ENCODE measurements at regions not wholly inside any gene's neighbourhood (a gene's known extent, or its start where the extent isn't known, plus 50 kb on each side); places are given as distances from the start of the nearest gene placed in this dataset.

GRCh38 chr3:132265488-132265887 is 51.7 kb upstream of the ACP3 start:
- H2BK5ac ChIP-seq (ENCODE audit: low read depth, low read length, poor library complexity, severe bottlenecking) = no peak overlapping the region
- H3K4me1 ChIP-seq (ENCODE audit: control insufficient read depth, insufficient read depth, low read depth, low read length) = no peaks in the 10 kb centered on the region
- no peaks in the 10 kb centered on the region for H3K9me3 ChIP-seq (ENCODE audit: control insufficient read depth, low read length)
- H4K91ac ChIP-seq (ENCODE audit: low read length) = no peak overlapping the region
- H3K14ac ChIP-seq (ENCODE audit: low read length in 2 of 2) = no peak overlapping the region
- no peak overlapping the region for H3K4me3 ChIP-seq (ENCODE audit: insufficient read depth in 1 of 2, low read depth in 1 of 2, low read length in 2 of 2)
- no peak overlapping the region for H2AFZ ChIP-seq (ENCODE audit: low read depth, low read length)
- WGBS = 95% methylated on average over 3 of the region's 3 CpGs
- no peak overlapping the region for H3K18ac ChIP-seq (ENCODE audit: low read depth in 1 of 2, low read length in 2 of 2)
- no peak overlapping the region for H2AK5ac ChIP-seq (ENCODE audit: low read length, severe bottlenecking)
- H3K36me3 ChIP-seq (ENCODE audit: control insufficient read depth in 1 of 2, insufficient read depth in 2 of 2, low read depth in 1 of 2, low read length in 2 of 2) = no peaks in the 10 kb centered on the region
- H3K4me2 ChIP-seq (ENCODE audit: low read length, poor library complexity, severe bottlenecking) = no peak overlapping the region
- no peak for DNase-seq
- no peak overlapping the region for H3K4ac ChIP-seq (ENCODE audit: low read depth in 1 of 2, low read length in 2 of 2)
- no peak overlapping the region for H2BK12ac ChIP-seq (ENCODE audit: low read length in 2 of 2)
- H3K23ac ChIP-seq (ENCODE audit: low read length in 2 of 2) = no peak overlapping the region
- no peak overlapping the region for H2BK120ac ChIP-seq (ENCODE audit: low read depth, low read length)
- no peak overlapping the region for H2BK15ac ChIP-seq (ENCODE audit: low read depth, poor library complexity, severe bottlenecking)
- no peak overlapping the region for H4K8ac ChIP-seq (ENCODE audit: low read length)
- H3K27me3 ChIP-seq (ENCODE audit: control insufficient read depth in 1 of 2, insufficient read depth in 1 of 2, low read length in 2 of 2) = peaks cover 0 to 3% of the 10 kb centered on the region in 2 experiments
- no peaks in the 10 kb centered on the region for H3K79me1 ChIP-seq (replicated peaks; ENCODE audit: low read length, poor library complexity, severe bottlenecking)
- no peak overlapping the region for H3K9ac ChIP-seq (ENCODE audit: low read length)
- H3K27ac ChIP-seq (ENCODE audit: low read length, poor library complexity, severe bottlenecking) = no peak overlapping the region

DNA sequence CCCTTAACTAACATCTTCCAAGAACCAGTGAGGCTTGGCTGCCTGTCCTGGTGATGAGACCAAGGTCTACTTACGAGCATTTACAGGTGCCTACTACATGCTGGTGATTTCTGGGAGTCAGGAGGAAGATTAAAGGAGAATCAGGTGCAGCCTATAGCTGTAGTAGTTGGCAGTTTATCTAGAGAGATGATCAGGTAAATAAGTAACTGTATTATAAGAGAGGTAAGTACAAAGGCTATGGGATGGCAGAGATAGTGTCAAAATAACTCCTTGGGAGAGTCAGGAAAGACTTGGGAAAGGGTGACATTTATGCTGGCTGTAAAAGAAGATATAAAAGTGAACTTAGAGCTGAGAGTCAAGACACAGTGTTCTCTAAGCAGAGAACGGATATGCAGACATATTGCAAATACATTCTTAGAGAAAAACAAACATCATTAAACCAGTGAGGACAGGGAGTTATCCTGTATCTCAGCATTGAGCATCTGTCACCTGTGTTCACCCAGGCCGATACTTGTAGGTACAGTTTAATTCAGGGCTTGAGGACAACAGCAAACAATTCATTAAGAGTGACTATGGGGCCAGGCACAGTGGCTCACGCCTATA is 49.7 kb upstream of the ACP3 start:
- no peak overlapping the region for H2AFZ ChIP-seq (ENCODE audit: low read depth, low read length)
- no peak overlapping the region for H2BK5ac ChIP-seq (ENCODE audit: low read depth, low read length, poor library complexity, severe bottlenecking)
- H2AK5ac ChIP-seq (ENCODE audit: low read length, severe bottlenecking) = no peak overlapping the region
- H3K9me3 ChIP-seq (ENCODE audit: control insufficient read depth, low read length) = no peaks in the 10 kb centered on the region
- 83% methylated on average over 4 of the region's 4 CpGs for WGBS
- H3K27me3 ChIP-seq (ENCODE audit: control insufficient read depth in 1 of 2, insufficient read depth in 1 of 2, low read length in 2 of 2) = peaks cover 0 to 3% of the 10 kb centered on the region in 2 experiments
- no peak overlapping the region for H2BK120ac ChIP-seq (ENCODE audit: low read depth, low read length)
- no peak overlapping the region for H3K14ac ChIP-seq (ENCODE audit: low read length in 2 of 2)
- no peak overlapping the region for H3K4me3 ChIP-seq (ENCODE audit: insufficient read depth in 1 of 2, low read depth in 1 of 2, low read length in 2 of 2)
- no peak overlapping the region for H3K18ac ChIP-seq (ENCODE audit: low read depth in 1 of 2, low read length in 2 of 2)
- H4K8ac ChIP-seq (ENCODE audit: low read length) = no peak overlapping the region
- H4K91ac ChIP-seq (ENCODE audit: low read length) = no peak overlapping the region
- H3K4me1 ChIP-seq (ENCODE audit: control insufficient read depth, insufficient read depth, low read depth, low read length) = no peaks in the 10 kb centered on the region
- H3K36me3 ChIP-seq (ENCODE audit: control insufficient read depth in 1 of 2, insufficient read depth in 2 of 2, low read depth in 1 of 2, low read length in 2 of 2) = no peaks in the 10 kb centered on the region
- no peak overlapping the region for H3K4ac ChIP-seq (ENCODE audit: low read depth in 1 of 2, low read length in 2 of 2)
- no peak overlapping the region for H3K9ac ChIP-seq (ENCODE audit: low read length)
- no peak for DNase-seq
- H2BK12ac ChIP-seq (ENCODE audit: low read length in 2 of 2) = no peak overlapping the region
- no peak overlapping the region for H2BK15ac ChIP-seq (ENCODE audit: low read depth, poor library complexity, severe bottlenecking)
- H3K79me1 ChIP-seq (replicated peaks; ENCODE audit: low read length, poor library complexity, severe bottlenecking) = no peaks in the 10 kb centered on the region
- no peak overlapping the region for H3K4me2 ChIP-seq (ENCODE audit: low read length, poor library complexity, severe bottlenecking)
- H3K27ac ChIP-seq (ENCODE audit: low read length, poor library complexity, severe bottlenecking) = no peak overlapping the region
- H3K23ac ChIP-seq (ENCODE audit: low read length in 2 of 2) = no peak overlapping the region
